ENCODE measurements at regions not wholly inside any gene's neighbourhood (a gene's known extent, or its start where the extent isn't known, plus 50 kb on each side); places are given as distances from the start of the nearest gene placed in this dataset.

DNA sequence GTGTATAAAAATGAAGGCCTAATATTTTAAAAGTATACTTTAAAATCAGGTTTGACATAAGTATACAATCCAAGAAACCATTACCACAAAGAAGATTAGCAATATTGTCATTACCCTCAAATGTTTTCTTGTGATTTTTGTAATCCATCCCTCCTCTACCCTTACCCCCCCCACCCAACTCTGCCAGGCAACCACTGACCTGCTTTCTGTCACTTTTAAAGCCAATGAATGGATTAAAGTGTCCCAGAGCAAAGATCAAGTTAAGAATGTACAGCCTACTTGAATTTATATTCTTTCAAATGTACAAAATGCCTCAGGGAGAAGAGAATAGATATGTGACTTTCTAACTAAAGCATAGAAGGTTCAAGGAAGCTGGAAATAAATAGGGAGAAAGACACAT, 1038.8 kb upstream of the GBE1 start:
- Histone ChIP-seq H3K4me3 (ENCODE audit: low read length) (no peak overlapping the region), H3K36me3 (replicated peaks; ENCODE audit: insufficient read depth, low read length) (no peaks in the 10 kb centered on the region), H3K4me2 (ENCODE audit: low read depth, low read length) (no peak overlapping the region), H3K27ac (ENCODE audit: low read length) (no peak overlapping the region), H3K9ac (ENCODE audit: low read length) (no peak overlapping the region), H3K4me1 (ENCODE audit: low read length) (no peaks in the 10 kb centered on the region), H3K27me3 (replicated peaks; ENCODE audit: insufficient read depth, low read length) (no peaks in the 10 kb centered on the region), H3K79me2 (ENCODE audit: low read length) (no peaks in the 10 kb centered on the region), H2AFZ (ENCODE audit: low read length) (no peak overlapping the region), H3K9me2 (replicated peaks; ENCODE audit: insufficient read depth, low read length) (no peaks in the 10 kb centered on the region), H3K9me3 (replicated peaks; ENCODE audit: insufficient read depth, low read length) (no peaks in the 10 kb centered on the region), H3F3A (ENCODE audit: insufficient read depth, low read length) (no peaks in the 10 kb centered on the region), H4K20me1 (ENCODE audit: insufficient read depth, low read length) (no peaks in the 10 kb centered on the region)
- TF ChIP-seq, protein P1, sequence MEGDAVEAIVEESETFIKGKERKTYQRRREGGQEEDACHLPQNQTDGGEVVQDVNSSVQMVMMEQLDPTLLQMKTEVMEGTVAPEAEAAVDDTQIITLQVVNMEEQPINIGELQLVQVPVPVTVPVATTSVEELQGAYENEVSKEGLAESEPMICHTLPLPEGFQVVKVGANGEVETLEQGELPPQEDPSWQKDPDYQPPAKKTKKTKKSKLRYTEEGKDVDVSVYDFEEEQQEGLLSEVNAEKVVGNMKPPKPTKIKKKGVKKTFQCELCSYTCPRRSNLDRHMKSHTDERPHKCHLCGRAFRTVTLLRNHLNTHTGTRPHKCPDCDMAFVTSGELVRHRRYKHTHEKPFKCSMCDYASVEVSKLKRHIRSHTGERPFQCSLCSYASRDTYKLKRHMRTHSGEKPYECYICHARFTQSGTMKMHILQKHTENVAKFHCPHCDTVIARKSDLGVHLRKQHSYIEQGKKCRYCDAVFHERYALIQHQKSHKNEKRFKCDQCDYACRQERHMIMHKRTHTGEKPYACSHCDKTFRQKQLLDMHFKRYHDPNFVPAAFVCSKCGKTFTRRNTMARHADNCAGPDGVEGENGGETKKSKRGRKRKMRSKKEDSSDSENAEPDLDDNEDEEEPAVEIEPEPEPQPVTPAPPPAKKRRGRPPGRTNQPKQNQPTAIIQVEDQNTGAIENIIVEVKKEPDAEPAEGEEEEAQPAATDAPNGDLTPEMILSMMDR (IDR thresholded peaks at IDR 0.05; ENCODE audit: low read length): no peak
- TF ChIP-seq EZH2phosphoT487 (IDR thresholded peaks at IDR 0.05; ENCODE audit: low read length) (no peak), EZH2 (optimal IDR thresholded peaks at IDR 0.05; ENCODE audit: low read depth, low read length) (no peak)
- no peak for DNase-seq

DNA sequence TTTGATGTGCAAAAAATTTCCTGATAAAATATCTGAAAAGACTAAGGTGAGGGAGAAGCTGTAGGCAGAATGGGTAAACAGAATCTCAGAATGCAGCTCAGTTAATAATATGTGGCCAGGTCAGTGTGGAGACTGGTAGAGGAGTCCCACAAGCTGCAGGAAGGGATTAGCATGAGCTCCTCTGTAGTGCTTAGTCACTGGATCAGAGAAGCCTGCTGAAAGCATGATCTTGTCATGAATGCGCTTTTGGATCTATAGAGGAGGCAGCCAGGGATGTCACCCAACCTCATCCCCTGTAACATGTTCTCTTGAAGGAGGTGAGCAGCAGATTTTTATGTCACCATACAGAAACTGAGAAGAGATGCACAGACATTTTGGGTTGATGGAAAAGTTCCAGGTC, 1035.3 kb upstream of the GBE1 start:
- Histone ChIP-seq H3K79me2 (ENCODE audit: low read length) (no peaks in the 10 kb centered on the region), H3K4me1 (ENCODE audit: low read length) (no peaks in the 10 kb centered on the region), H3K27me3 (replicated peaks; ENCODE audit: insufficient read depth, low read length) (no peaks in the 10 kb centered on the region), H2AFZ (ENCODE audit: low read length) (no peak overlapping the region), H3K36me3 (replicated peaks; ENCODE audit: insufficient read depth, low read length) (no peaks in the 10 kb centered on the region), H3K9me3 (replicated peaks; ENCODE audit: insufficient read depth, low read length) (no peaks in the 10 kb centered on the region), H3K4me3 (ENCODE audit: low read length) (no peak overlapping the region), H3K9ac (ENCODE audit: low read length) (no peak overlapping the region), H3F3A (ENCODE audit: insufficient read depth, low read length) (no peaks in the 10 kb centered on the region), H3K4me2 (ENCODE audit: low read depth, low read length) (no peak overlapping the region), H3K9me2 (replicated peaks; ENCODE audit: insufficient read depth, low read length) (no peaks in the 10 kb centered on the region), H4K20me1 (ENCODE audit: insufficient read depth, low read length) (no peaks in the 10 kb centered on the region), H3K27ac (ENCODE audit: low read length) (no peak overlapping the region)
- TF ChIP-seq EZH2phosphoT487 (IDR thresholded peaks at IDR 0.05; ENCODE audit: low read length): no peak
- TF ChIP-seq EZH2 (optimal IDR thresholded peaks at IDR 0.05; ENCODE audit: low read depth, low read length): no peak
- no peak for DNase-seq

DNA sequence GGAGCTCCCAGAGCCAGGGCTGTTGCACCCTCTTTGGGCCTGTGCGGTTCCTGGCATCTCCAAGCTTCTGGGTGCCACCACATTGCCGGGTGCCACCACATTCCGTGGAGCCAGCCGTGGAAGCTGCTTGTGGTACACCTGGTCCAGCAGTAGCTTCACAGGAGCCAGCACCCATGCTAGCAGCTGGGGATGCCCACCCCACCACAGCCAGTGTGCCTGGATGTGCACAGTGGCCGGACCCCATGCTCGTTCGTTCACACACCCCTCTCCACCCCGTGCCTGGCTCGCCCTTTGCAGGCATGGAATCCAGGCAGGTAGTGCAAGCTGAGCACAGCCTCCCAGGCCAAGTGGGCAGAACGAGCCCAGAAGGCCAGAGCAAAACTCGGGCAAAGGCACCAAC, 1029.8 kb upstream of the GBE1 start:
- H3K27me3 ChIP-seq (replicated peaks; ENCODE audit: insufficient read depth, low read length): no peaks in the 10 kb centered on the region
- H2AFZ ChIP-seq (ENCODE audit: low read length): no peak overlapping the region
- no peak overlapping the region for H3K9ac ChIP-seq (ENCODE audit: low read length)
- no peaks in the 10 kb centered on the region for H3K9me3 ChIP-seq (replicated peaks; ENCODE audit: insufficient read depth, low read length)
- no peaks in the 10 kb centered on the region for H4K20me1 ChIP-seq (ENCODE audit: insufficient read depth, low read length)
- DNase-seq: no peak
- H3K9me2 ChIP-seq (replicated peaks; ENCODE audit: insufficient read depth, low read length): no peaks in the 10 kb centered on the region
- H3K36me3 ChIP-seq (replicated peaks; ENCODE audit: insufficient read depth, low read length): no peaks in the 10 kb centered on the region
- TF ChIP-seq, protein P1 (IDR thresholded peaks at IDR 0.05; ENCODE audit: low read length): no peak
- no peak for TF ChIP-seq EZH2phosphoT487 (IDR thresholded peaks at IDR 0.05; ENCODE audit: low read length)
- TF ChIP-seq EZH2 (optimal IDR thresholded peaks at IDR 0.05; ENCODE audit: low read depth, low read length): no peak
- H3K4me2 ChIP-seq (ENCODE audit: low read depth, low read length): no peak overlapping the region
- H3K4me3 ChIP-seq (ENCODE audit: low read length): no peak overlapping the region
- no peaks in the 10 kb centered on the region for H3F3A ChIP-seq (ENCODE audit: insufficient read depth, low read length)
- H3K4me1 ChIP-seq (ENCODE audit: low read length): no peaks in the 10 kb centered on the region
- no peak overlapping the region for H3K27ac ChIP-seq (ENCODE audit: low read length)
- no peaks in the 10 kb centered on the region for H3K79me2 ChIP-seq (ENCODE audit: low read length)

DNA sequence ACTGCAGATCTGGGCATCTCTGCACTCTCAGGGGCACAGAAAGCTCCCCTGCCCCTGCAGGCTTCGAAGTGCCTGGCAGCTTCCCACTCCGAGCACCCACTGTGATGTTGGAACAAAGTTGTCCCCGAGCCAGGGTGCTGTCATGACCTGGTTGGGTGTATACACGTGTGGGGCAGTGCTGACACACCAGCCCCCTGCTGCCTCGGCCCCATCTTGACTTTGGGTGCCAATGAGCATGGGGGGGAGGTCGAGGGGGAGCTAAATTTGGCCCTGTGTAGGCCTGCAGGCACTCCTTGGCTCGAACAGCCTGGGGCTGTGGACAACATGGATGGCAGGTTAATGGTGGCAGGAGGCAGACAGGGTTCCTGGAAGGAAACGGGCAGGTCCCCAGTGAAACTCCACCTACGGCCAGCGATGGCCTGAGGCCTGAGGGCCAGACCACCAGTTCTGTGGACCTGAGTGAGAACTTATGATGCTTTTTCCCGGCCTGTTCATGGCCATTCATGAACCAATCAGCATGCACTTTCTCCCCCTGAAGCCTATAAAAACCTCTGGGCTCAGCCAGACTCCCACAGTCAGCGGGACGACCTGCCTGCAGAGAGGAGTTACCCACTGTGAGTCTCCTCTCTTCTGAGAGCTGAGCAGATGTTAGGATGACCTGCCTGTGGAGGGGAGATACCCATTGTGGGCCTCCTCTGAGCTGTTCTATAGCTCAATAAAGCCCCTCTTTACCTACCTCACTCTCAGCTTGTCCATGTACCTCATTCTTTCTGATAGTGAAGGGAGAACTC, 1029.1 kb upstream of the GBE1 start:
- Histone ChIP-seq H3K4me2 (ENCODE audit: low read depth, low read length) (no peak overlapping the region), H4K20me1 (ENCODE audit: insufficient read depth, low read length) (no peaks in the 10 kb centered on the region), H3K36me3 (replicated peaks; ENCODE audit: insufficient read depth, low read length) (no peaks in the 10 kb centered on the region), H3K4me1 (ENCODE audit: low read length) (no peaks in the 10 kb centered on the region), H3K79me2 (ENCODE audit: low read length) (no peaks in the 10 kb centered on the region), H3K27me3 (replicated peaks; ENCODE audit: insufficient read depth, low read length) (no peaks in the 10 kb centered on the region), H3K4me3 (ENCODE audit: low read length) (no peak overlapping the region), H3F3A (ENCODE audit: insufficient read depth, low read length) (no peaks in the 10 kb centered on the region), H3K9me3 (replicated peaks; ENCODE audit: insufficient read depth, low read length) (no peaks in the 10 kb centered on the region), H3K27ac (ENCODE audit: low read length) (no peak overlapping the region), H3K9ac (ENCODE audit: low read length) (no peak overlapping the region), H3K9me2 (replicated peaks; ENCODE audit: insufficient read depth, low read length) (no peaks in the 10 kb centered on the region), H2AFZ (ENCODE audit: low read length) (no peak overlapping the region)
- no peak for DNase-seq
- TF ChIP-seq, protein P1 (IDR thresholded peaks at IDR 0.05; ENCODE audit: low read length): no peak
- TF ChIP-seq EZH2phosphoT487 (IDR thresholded peaks at IDR 0.05; ENCODE audit: low read length): no peak
- no peak for TF ChIP-seq EZH2 (optimal IDR thresholded peaks at IDR 0.05; ENCODE audit: low read depth, low read length)

Measured in MM.1S (cell line).